Spinal cord (tissue), 9 donors: ENCODE measurements at regions not wholly inside any gene's neighbourhood (a gene's known extent, or its start where the extent isn't known, plus 50 kb on each side); places are given as distances from the start of the nearest gene placed in this dataset.
"Not testable (repeated sequence)": the region's sequence is repeated elsewhere in the genome, so short reads cannot be mapped to it uniquely, and the experiment has no call there.

Experiments
- DNase-seq, 6 donors: peaks; one replicate each; pipeline versions ENCODE4 v3.0.0 to v3.0.0-alpha.2; 2013 to 2015; ENCODE audit warnings: low spot score in 6 of 6, low read depth in 4 of 6
- H3K27ac ChIP-seq: one replicate; pipeline ENCODE4 v1.5.1; 2013; ENCODE audit warnings: low read depth, low read length, control low read depth
- H3K27me3 ChIP-seq: one replicate; pipeline ENCODE4 v1.6.1; 2013; ENCODE audit warnings: low read length; ENCODE audit not compliant: control insufficient read depth, insufficient read depth
- H3K36me3 ChIP-seq: one replicate; pipeline ENCODE4 v1.6.1; 2013; ENCODE audit warnings: low read length; ENCODE audit not compliant: control insufficient read depth, insufficient read depth
- H3K4me1 ChIP-seq: one replicate; pipeline ENCODE4 v1.6.1; 2013; ENCODE audit warnings: low read length; ENCODE audit not compliant: control insufficient read depth, insufficient read depth
- H3K4me3 ChIP-seq: one replicate; pipeline ENCODE4 v1.5.1; 2013; ENCODE audit warnings: low read depth, low read length, control low read depth
- H3K9me3 ChIP-seq: one replicate; pipeline ENCODE4 v1.6.1; 2013; ENCODE audit warnings: low read length; ENCODE audit not compliant: control insufficient read depth, insufficient read depth
- WGBS: methylation state at CpG from one replicate; pipeline ENCODE4 v1.1.5; 2013; ENCODE audit warnings: missing lambda C conversion rate; ENCODE audit not compliant: insufficient coverage; 5-methylcytosine and 5-hydroxymethylcytosine counted together
- donor health status: healthy.

GRCh38 chr5:98368141-98368540 is 405.3 kb upstream of the RGMB start:
- no peak for DNase-seq
- Histone ChIP-seq H3K27me3 (no peaks in the 10 kb centered on the region), H3K27ac (no peak overlapping the region), H3K4me3 (no peak overlapping the region), H3K36me3 (no peaks in the 10 kb centered on the region), H3K4me1 (no peaks in the 10 kb centered on the region), H3K9me3 (no peaks in the 10 kb centered on the region)
- 100% methylated on average over 1 of the region's 1 CpG for WGBS

GRCh38 chr5:98372351-98372750 is 401.1 kb upstream of the RGMB start:
- DNase-seq = no peak
- Histone ChIP-seq H3K27me3 (no peaks in the 10 kb centered on the region), H3K9me3 (no peaks in the 10 kb centered on the region), H3K4me1 (no peaks in the 10 kb centered on the region), H3K36me3 (no peaks in the 10 kb centered on the region), H3K4me3 (no peak overlapping the region), H3K27ac (no peak overlapping the region)

- no peaks in the 10 kb centered on the region for H3K27me3 ChIP-seq
- no peaks in the 10 kb centered on the region for H3K9me3 ChIP-seq
- WGBS = 96% methylated on average over 31 of the region's 31 CpGs
- no peak overlapping the region for H3K27ac ChIP-seq
- H3K4me3 ChIP-seq = no peak overlapping the region
- no peaks in the 10 kb centered on the region for H3K36me3 ChIP-seq
- H3K4me1 ChIP-seq = no peaks in the 10 kb centered on the region
- no peak for DNase-seq
These were observed 381.4 kb upstream of the RGMB start for GRCh38 chr5:98391921-98392625.

- not testable (repeated sequence) for H3K27ac ChIP-seq
These were observed 380.3 kb upstream of the RGMB start for GRCh38 chr5:98393205-98393604.

GRCh38 chr5:98397081-98397480 is 376.4 kb upstream of the RGMB start:
- Histone ChIP-seq H3K9me3 (no peaks in the 10 kb centered on the region), H3K4me1 (no peaks in the 10 kb centered on the region), H3K36me3 (no peaks in the 10 kb centered on the region), H3K27ac (no peak overlapping the region), H3K4me3 (no peak overlapping the region), H3K27me3 (no peaks in the 10 kb centered on the region)
- whole genome bisulfite sequencing = 53% methylated on average over 3 of the region's 3 CpGs
- no peak for DNase-seq

More at GRCh38 chr5:98393205-98393604, 380.3 kb upstream of the RGMB start:
- WGBS = 95% methylated on average over 6 of the region's 8 CpGs
- H3K4me3 ChIP-seq, H3K4me1 ChIP-seq, H3K36me3 ChIP-seq, H3K27me3 ChIP-seq, DNase-seq, H3K9me3 ChIP-seq: not testable (repeated sequence)

GRCh38 chr5:98398465-98398864 is 375.0 kb upstream of the RGMB start:
- Histone ChIP-seq H3K27ac (no peak overlapping the region), H3K9me3 (no peaks in the 10 kb centered on the region), H3K4me3 (no peak overlapping the region), H3K36me3 (no peaks in the 10 kb centered on the region), H3K4me1 (no peaks in the 10 kb centered on the region), H3K27me3 (no peaks in the 10 kb centered on the region)
- WGBS = 68% methylated on average over 5 of the region's 5 CpGs
- peak in 2 of 6 donors; percentile 31 to 48 for DNase-seq

GRCh38 chr5:98401656-98402055 is 371.8 kb upstream of the RGMB start:
- no peaks in the 10 kb centered on the region for H3K4me1 ChIP-seq
- H3K27me3 ChIP-seq = no peaks in the 10 kb centered on the region
- no peak overlapping the region for H3K4me3 ChIP-seq
- H3K36me3 ChIP-seq = no peaks in the 10 kb centered on the region
- H3K27ac ChIP-seq = no peak overlapping the region
- no peaks in the 10 kb centered on the region for H3K9me3 ChIP-seq
- no peak for DNase-seq

- H3K9me3 ChIP-seq = no peaks in the 10 kb centered on the region
- H3K4me1 ChIP-seq = no peaks in the 10 kb centered on the region
- no peak overlapping the region for H3K4me3 ChIP-seq
- no peak overlapping the region for H3K27ac ChIP-seq
- no peak for DNase-seq
- H3K27me3 ChIP-seq = no peaks in the 10 kb centered on the region
- no peaks in the 10 kb centered on the region for H3K36me3 ChIP-seq
These were observed 371.3 kb upstream of the RGMB start for GRCh38 chr5:98402130-98402529.

GRCh38 chr5:98403131-98403530 is 370.3 kb upstream of the RGMB start:
- no CpG with 5 or more reads among the region's 1 CpG for WGBS
- DNase-seq = peak in 1 of 6 donors; percentile 41
- no peak overlapping the region for H3K4me3 ChIP-seq

GRCh38 chr5:98414938-98415337 is 358.5 kb upstream of the RGMB start:
- H3K4me3 ChIP-seq = no peak overlapping the region
- H3K36me3 ChIP-seq = no peaks in the 10 kb centered on the region
- DNase-seq = no peak
- H3K4me1 ChIP-seq = no peaks in the 10 kb centered on the region
- H3K27ac ChIP-seq = no peak overlapping the region
- H3K9me3 ChIP-seq = no peaks in the 10 kb centered on the region
- no peaks in the 10 kb centered on the region for H3K27me3 ChIP-seq

More at GRCh38 chr5:98403131-98403530, 370.3 kb upstream of the RGMB start:
- Histone ChIP-seq H3K9me3 (no peaks in the 10 kb centered on the region), H3K4me1 (no peaks in the 10 kb centered on the region), H3K27ac (no peak overlapping the region), H3K27me3 (no peaks in the 10 kb centered on the region), H3K36me3 (no peaks in the 10 kb centered on the region)
